Epithelial cell of esophagus (primary cell): ENCODE measurements at regions not wholly inside any gene's neighbourhood (a gene's known extent, or its start where the extent isn't known, plus 50 kb on each side); places are given as distances from the start of the nearest gene placed in this dataset.

ENCODE experiments used
- DNase-seq: peaks from one replicate; pipeline ENCODE4 v3.0.0; 2010; ENCODE audit warnings: low read depth
- H3K4me3 ChIP-seq: 2 replicates; pipeline ENCODE4 v1.5.1; 2011; ENCODE audit warnings: mild to moderate bottlenecking, low read length, control low read depth
- CTCF ChIP-seq: IDR thresholded peaks from 2 replicates; pipeline ENCODE4 v1.5.1; 2011; ENCODE audit warnings: low read depth, mild to moderate bottlenecking, low read length, control low read depth, inconsistent platforms; ENCODE audit not compliant: insufficient read depth; ENCODE audit errors: missing control alignments

DNA sequence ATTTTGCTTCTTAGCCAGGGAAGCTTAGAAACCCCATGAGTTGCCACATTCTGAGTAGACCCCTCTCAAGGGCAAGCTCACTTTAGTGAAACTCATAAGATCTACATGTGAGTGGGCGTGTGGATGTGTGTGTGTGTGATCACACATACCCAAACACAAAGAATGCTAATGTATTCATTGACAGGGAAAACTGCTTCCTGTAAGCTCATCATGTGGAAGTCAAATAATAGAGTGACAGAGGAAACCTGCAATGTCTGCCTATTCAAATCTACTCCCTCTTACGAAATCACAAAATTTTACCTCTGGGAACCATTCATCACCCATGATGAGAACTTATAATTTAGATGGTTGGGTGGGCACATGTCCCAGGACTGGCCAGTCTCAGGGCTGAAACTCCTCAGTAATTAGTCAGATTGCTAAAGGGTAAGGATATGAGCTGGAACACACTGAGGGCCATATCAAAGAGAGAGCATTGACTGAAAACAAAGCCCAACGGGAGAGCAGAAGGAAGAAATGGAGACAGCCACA, 94.5 kb upstream of the CCDC150 start:
- no peak overlapping the region for H3K4me3 ChIP-seq
- no peak for TF ChIP-seq CTCF
- DNase-seq, result peak; percentile 4

DNA sequence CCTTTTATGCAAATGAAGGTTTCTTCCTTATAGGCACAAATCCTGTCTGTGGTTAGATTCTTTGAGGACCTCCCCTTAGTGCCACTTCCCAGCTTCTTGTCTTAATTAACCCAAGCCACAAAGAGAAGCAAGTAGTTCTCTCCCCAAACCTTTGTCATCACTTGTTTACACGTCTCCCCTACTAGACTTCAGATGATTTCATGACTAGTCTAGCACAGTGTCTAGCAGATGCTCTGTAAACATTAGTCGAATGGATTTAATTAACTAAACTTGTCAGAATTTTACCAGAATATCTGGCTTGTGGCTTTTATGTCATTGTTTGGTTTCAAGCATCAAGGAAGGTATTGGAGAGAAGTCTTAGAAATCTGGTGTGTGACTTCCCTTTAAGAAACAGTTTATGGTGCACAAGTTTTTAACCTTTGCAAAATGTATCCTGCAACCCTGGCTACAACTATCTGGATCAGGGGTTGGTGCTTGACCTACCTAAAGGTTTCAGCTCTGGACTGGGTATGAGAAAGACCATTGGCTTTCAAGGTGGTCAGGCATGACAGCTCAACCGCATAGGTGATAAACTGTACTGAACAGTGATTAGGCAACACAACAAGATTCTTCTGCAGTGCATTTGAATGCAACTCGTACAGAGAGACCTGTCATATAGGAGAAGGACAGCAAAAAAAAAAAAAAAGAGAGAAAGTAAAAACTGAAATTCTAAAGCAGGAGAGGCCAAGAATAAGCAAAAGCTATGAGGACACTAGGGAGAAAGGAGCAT, 93.2 kb upstream of the CCDC150 start:
- TF ChIP-seq CTCF, result no peak
- DNase-seq, result no peak
- no peak overlapping the region for H3K4me3 ChIP-seq

DNA sequence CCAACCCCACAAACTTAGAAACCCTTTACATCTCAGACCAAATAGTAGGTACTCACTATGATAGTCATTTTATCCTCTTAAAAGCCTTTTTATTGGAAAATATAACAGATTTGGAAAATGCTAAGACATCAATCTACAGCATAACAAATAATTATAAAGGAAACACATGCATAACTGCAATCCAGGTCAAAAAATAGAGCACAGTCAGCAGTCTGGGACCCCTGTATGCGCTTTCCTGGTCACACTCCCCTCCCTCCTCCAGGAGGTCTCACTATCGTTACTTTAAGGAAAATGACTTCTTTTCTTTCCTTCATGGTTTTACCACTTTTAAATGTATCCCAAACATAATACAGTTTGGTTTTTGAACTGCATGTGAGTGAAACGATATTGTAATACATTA, 90.5 kb upstream of the CCDC150 start:
- no peak overlapping the region for H3K4me3 ChIP-seq
- TF ChIP-seq CTCF, result no peak
- no peak for DNase-seq

DNA sequence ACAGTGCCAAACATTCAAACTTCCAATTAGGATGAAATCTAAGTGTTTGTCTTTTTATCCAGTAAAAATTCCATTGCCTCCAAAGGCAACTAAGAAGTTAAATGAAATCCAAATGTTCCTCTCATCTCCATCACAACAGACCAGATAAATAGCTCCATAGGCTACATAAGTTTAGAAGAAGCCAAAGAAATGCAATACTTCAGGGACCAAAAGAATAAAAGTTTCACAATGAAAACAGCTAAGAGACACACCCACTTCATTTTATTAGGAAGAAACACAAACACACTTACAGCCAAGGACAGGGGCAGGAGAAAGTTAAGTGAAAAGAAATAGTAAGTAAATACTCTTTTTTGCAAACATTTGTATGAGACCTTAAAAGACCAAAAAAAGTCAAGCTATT, 88.5 kb upstream of the CCDC150 start:
- TF ChIP-seq CTCF, result no peak
- H3K4me3 ChIP-seq, result no peak overlapping the region
- DNase-seq, result no peak

- H3K4me3 ChIP-seq, result no peak overlapping the region
- no peak for DNase-seq
- no peak for TF ChIP-seq CTCF
Measured at GRCh38 chr2:196555161-196555560, 84.4 kb upstream of the CCDC150 start.

DNA sequence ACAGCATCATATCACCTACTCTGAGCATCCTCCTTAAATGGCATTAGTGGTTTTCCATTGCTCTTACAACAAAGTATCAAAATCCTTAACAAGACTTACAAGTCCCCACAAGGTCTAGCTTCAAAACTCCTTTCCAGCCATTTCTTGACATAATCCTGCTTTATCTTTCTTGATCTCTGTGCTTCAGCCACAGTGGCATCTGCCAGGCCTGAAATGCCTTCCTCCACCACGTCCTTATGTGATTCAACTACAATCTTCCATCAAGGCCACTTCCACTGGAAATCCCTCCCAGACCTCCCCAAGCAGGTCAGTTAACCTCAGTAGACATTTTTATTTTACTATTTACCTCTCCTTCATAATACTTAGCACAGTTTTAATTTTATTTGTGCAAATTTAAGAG, 83.8 kb upstream of the CCDC150 start:
- H3K4me3 ChIP-seq, result no peak overlapping the region
- no peak for TF ChIP-seq CTCF
- no peak for DNase-seq

DNA sequence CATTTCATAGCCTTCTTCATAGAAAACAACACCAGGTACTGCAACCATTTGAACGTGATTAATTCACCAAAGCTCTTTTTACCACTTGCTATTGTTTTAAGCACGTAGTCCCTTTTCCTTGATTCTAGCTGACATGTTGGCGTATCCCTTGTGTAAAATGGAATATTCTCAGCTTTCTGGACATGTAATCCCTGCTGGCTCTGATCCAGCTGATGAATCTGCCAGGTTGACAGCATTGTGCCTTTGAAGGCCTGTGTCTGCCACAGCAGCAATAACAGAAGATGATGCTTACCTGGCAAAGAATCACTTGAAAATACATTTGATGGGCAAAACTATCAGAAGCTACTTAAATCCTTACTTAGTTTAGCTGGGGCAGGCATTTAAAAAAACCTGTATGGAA, 81.0 kb upstream of the CCDC150 start:
- TF ChIP-seq CTCF, result no peak
- no peak overlapping the region for H3K4me3 ChIP-seq
- DNase-seq, result peak; percentile 13
